SK-N-SH (cell line): ENCODE measurements at regions not wholly inside any gene's neighbourhood (a gene's known extent, or its start where the extent isn't known, plus 50 kb on each side); places are given as distances from the start of the nearest gene placed in this dataset.

Experiments used
- CTCF ChIP-seq: fragments of 200-600 bp; sonication (generic); IDR thresholded peaks from 2 replicates; pipeline ENCODE4 v1.6.1; 2017; ENCODE audit warnings: antibody characterized with exemption, mild to moderate bottlenecking, moderate library complexity
- GABPA ChIP-seq: IDR thresholded peaks from 2 replicates; pipeline ENCODE4 v1.4.0; 2012; ENCODE audit warnings: low read depth, mild to moderate bottlenecking
- JUND ChIP-seq: IDR thresholded peaks from 2 replicates; pipeline ENCODE4 v1.4.0; 2012
- MAX ChIP-seq: IDR thresholded peaks from 2 replicates; pipeline ENCODE4 v1.4.0; 2012; ENCODE audit warnings: low read depth
- MXI1 ChIP-seq: IDR thresholded peaks from 2 replicates; pipeline ENCODE4 v1.6.1; 2012; ENCODE audit warnings: mild to moderate bottlenecking, low read depth, low read length, improper control_type of control experiment
- NFIC ChIP-seq: IDR thresholded peaks from 2 replicates; pipeline ENCODE4 v1.4.0; 2012; ENCODE audit warnings: borderline replicate concordance
- NRF1 ChIP-seq: IDR thresholded peaks from 2 replicates; pipeline ENCODE4 v1.6.1; 2012; ENCODE audit warnings: low read depth, mild to moderate bottlenecking, low read length
- TAF1 ChIP-seq: IDR thresholded peaks from 2 replicates; pipeline ENCODE4 v1.6.1; 2012; ENCODE audit warnings: low read depth, mild to moderate bottlenecking, low read length, moderate library complexity, borderline replicate concordance
- YY1 ChIP-seq: IDR thresholded peaks from 2 replicates; pipeline ENCODE4 v1.4.0; 2012; ENCODE audit warnings: low read depth, mild to moderate bottlenecking

GRCh38 chr5:141793403-141793802 is 84.8 kb downstream of the PCDH1 start:
- no peak for TF ChIP-seq CTCF
- TF ChIP-seq YY1, result no peak
- no peak for TF ChIP-seq TAF1
- TF ChIP-seq GABPA, result no peak
- no peak for TF ChIP-seq MAX
- TF ChIP-seq MXI1, result no peak
- TF ChIP-seq NFIC, result no peak
- no peak for TF ChIP-seq JUND
- TF ChIP-seq NRF1, result no peak
